ES-I3 (cell line): ENCODE measurements at regions not wholly inside any gene's neighbourhood (a gene's known extent, or its start where the extent isn't known, plus 50 kb on each side); places are given as distances from the start of the nearest gene placed in this dataset.
"Not testable (repeated sequence)": the region's sequence is repeated elsewhere in the genome, so short reads cannot be mapped to it uniquely, and the experiment has no call there.

ENCODE experiments used
- H3K36me3 ChIP-seq: 2 replicates; pipeline ENCODE4 v1.6.1; 2013; ENCODE audit warnings: mild to moderate bottlenecking, low read length, control low read depth, moderate library complexity; ENCODE audit not compliant: insufficient read depth
- H3K4me1 ChIP-seq: 2 replicates; pipeline ENCODE4 v1.6.1; 2013; ENCODE audit warnings: mild to moderate bottlenecking, control low read depth, low read length; ENCODE audit not compliant: insufficient read depth
- H3K9ac ChIP-seq: 2 replicates; pipeline ENCODE4 v1.6.1; 2013; ENCODE audit warnings: low read depth, mild to moderate bottlenecking, low read length, moderate library complexity
- H3K9me3 ChIP-seq: 2 replicates; pipeline ENCODE4 v1.6.1; 2013; ENCODE audit warnings: mild to moderate bottlenecking, low read length, moderate library complexity; ENCODE audit not compliant: control insufficient read depth, insufficient read depth

GRCh38 chr2:22153931-22154613 is 1030.3 kb downstream of the TDRD15 start:
- Histone ChIP-seq H3K36me3 (no peaks in the 10 kb centered on the region), H3K9ac (no peak overlapping the region), H3K4me1 (no peaks in the 10 kb centered on the region), H3K9me3 (no peaks in the 10 kb centered on the region)

- not testable (repeated sequence) for H3K9me3 ChIP-seq
Observed at GRCh38 chr2:22156661-22157060, 1032.9 kb downstream of the TDRD15 start.

DNA sequence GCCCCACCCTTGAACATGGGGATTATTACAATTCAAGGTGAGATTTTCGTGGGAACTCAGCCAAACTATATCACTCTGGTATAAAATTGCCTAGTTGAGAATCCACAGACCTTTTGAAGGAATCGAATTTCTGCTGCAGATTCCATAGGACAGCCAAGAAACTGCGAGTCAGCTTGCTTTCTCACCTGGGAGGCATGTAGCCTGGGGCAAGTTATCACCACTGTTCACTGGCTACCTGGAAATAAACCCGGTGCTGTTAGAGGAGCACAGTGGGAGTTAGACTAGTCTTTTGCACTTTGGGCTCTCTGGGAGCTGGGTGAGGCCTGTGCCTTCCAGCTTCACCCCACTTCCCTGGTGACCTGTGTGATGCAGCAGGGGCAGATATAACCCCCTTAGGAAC is 1043.5 kb downstream of the TDRD15 start:
- H3K9ac ChIP-seq = no peak overlapping the region
- peaks cover 5% of the 10 kb centered on the region for H3K9me3 ChIP-seq
- H3K4me1 ChIP-seq = no peaks in the 10 kb centered on the region
- no peaks in the 10 kb centered on the region for H3K36me3 ChIP-seq

More at GRCh38 chr2:22156661-22157060, 1032.9 kb downstream of the TDRD15 start:
- H3K36me3 ChIP-seq, H3K9ac ChIP-seq, H3K4me1 ChIP-seq: not testable (repeated sequence)

DNA sequence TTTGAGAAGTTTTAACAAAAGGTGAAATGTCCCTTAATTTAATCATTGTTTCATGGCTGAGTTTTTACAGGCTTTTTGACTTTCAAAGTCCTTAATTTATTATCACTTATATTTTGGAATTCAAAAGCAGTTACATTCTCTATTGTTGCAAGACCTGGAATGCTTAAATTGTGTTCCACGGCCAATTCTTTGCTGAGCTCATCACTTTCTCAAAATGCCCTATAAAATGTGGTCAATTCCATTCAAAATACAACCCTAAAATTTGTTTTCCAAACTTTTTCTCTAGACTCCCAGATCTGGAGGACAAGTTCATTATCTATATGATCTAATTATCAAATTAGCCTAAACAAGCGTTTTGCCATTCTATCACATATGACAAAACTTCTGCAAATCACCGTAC is 1051.2 kb downstream of the TDRD15 start:
- Histone ChIP-seq H3K9me3 (no peaks in the 10 kb centered on the region), H3K9ac (no peak overlapping the region)

GRCh38 chr2:22185251-22185650 is 1061.5 kb downstream of the TDRD15 start:
- H3K9ac ChIP-seq = no peak overlapping the region
- H3K36me3 ChIP-seq = no peaks in the 10 kb centered on the region
- no peaks in the 10 kb centered on the region for H3K9me3 ChIP-seq
- no peaks in the 10 kb centered on the region for H3K4me1 ChIP-seq

More for the DNA sequence above, 1051.2 kb downstream of the TDRD15 start:
- H3K4me1 ChIP-seq = no peaks in the 10 kb centered on the region
- H3K36me3 ChIP-seq = no peaks in the 10 kb centered on the region

DNA sequence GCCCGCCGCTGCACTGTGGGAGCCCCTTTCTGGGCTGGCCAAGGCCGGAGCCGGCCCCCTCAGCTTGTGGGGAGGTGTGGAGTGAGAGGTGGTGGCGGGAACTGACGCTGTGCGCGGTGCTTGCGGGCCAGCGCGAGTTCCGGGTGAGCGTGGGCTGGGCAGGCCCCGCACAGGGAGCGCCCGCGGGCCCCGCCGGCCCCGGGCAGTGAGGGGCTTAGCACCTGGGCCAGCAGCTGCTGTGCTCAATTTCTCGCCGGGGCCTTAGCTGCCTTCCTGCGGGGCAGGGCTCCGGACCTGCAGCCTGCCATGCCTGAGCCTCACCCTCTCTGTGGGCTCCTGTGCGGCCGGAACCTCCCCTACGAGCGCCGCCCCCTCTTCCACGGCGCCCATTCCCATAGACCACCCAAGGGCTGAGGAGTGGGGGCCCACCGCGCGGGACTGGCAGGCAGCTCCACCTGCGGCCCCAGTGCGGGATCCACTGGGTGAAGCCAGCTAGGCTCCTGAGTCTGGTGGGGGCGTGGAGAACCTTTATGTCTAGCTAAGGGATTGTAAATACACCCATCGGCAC is 1062.6 kb downstream of the TDRD15 start:
- H3K9ac ChIP-seq, H3K9me3 ChIP-seq, H3K36me3 ChIP-seq, H3K4me1 ChIP-seq: not testable (repeated sequence)

DNA sequence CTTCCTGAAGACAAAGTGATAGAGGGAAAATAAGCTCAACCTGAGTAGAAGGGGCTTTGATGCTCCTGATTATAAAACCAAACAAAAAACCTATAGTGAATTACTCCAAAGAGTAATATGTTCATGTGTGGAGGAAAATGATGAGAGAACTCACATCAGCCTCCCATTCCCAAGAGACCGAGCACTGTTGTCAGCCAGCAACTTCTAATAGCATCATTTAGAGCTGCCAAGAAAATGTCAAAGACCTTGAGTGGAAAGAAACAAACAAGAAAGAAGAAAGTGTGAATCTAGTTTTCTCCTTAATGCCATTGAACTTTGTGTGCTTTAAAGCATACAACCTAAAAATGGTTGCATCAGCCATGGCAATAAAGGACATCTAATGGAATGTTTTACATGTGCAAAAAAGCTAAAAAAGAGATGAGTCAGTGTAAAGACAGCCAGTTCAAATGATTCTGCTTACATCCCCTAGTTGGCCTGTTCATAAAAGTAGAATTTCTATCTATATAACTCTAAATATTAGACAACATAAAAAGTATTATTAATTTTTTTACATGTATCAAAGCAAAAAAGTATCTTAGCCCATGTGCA is 1066.2 kb downstream of the TDRD15 start:
- Histone ChIP-seq H3K9ac (no peak overlapping the region), H3K4me1 (peaks cover 5% of the 10 kb centered on the region; the same call in 1 of the 2 replicates), H3K36me3 (no peaks in the 10 kb centered on the region), H3K9me3 (no peaks in the 10 kb centered on the region)

- Histone ChIP-seq H3K4me1 (peaks cover 15% of the 10 kb centered on the region; the same call in 1 of the 2 replicates), H3K9ac (no peak overlapping the region), H3K36me3 (no peaks in the 10 kb centered on the region), H3K9me3 (no peaks in the 10 kb centered on the region)
Observed at GRCh38 chr2:22194218-22194617, 1070.5 kb downstream of the TDRD15 start.

DNA sequence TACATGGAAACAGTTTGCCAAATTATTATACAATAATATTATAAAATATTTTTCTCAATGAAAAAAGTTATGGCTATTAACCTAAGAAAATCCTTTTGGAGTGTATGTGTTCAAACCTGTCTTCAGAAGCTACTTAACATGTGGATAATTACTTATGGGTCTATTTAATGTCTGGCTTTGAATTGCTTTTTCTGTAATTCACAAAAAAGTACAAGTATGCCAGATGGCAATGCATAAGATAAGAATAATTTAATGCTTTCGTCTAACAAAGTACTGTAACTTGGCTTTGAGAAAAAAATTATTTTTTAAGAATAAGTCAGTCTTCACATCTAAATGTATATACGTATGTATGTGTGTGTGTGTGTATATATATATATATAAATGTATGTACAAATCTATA is 1073.0 kb downstream of the TDRD15 start:
- peaks cover 16% of the 10 kb centered on the region; the same call in 1 of the 2 replicates for H3K4me1 ChIP-seq
- H3K9me3 ChIP-seq = no peaks in the 10 kb centered on the region
- no peaks in the 10 kb centered on the region for H3K36me3 ChIP-seq
- H3K9ac ChIP-seq = no peak overlapping the region

- Histone ChIP-seq H3K4me1 (peaks cover 15% of the 10 kb centered on the region; the same call in 1 of the 2 replicates), H3K9me3 (no peaks in the 10 kb centered on the region), H3K9ac (no peak overlapping the region), H3K36me3 (no peaks in the 10 kb centered on the region)
Observed at GRCh38 chr2:22198381-22199283, 1074.9 kb downstream of the TDRD15 start.

DNA sequence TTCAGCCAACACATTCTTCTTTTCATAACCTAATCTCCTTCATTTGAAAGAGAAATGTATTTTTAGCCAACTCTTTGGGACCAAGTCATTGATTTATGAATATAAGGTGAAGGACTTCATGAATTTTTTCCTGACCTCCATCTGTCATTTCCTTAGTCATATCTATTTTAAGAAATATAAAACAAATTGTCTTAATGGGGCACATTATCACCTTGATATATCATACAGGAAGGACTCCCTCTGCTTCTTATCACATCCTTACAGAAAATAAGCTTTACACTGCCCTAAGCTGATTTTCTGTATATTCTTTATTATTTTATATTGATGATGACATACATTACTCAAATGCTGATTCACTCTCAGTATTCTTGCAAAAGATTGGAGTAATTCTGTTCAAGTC is 1076.2 kb downstream of the TDRD15 start:
- Histone ChIP-seq H3K9ac (no peak overlapping the region), H3K9me3 (no peaks in the 10 kb centered on the region; the same call in 1 of the 2 replicates), H3K4me1 (peaks cover 10% of the 10 kb centered on the region; the same call in 1 of the 2 replicates), H3K36me3 (no peaks in the 10 kb centered on the region)

GRCh38 chr2:22209545-22209944 is 1085.8 kb downstream of the TDRD15 start:
- Histone ChIP-seq H3K4me1 (no peaks in the 10 kb centered on the region), H3K36me3 (no peaks in the 10 kb centered on the region), H3K9ac (no peak overlapping the region), H3K9me3 (no peaks in the 10 kb centered on the region; the same call in 1 of the 2 replicates)

GRCh38 chr2:22213237-22213636 is 1089.5 kb downstream of the TDRD15 start:
- Histone ChIP-seq H3K9me3 (no peaks in the 10 kb centered on the region), H3K4me1 (no peaks in the 10 kb centered on the region), H3K36me3 (no peaks in the 10 kb centered on the region), H3K9ac (no peak overlapping the region)

GRCh38 chr2:22215517-22215916 is 1091.7 kb downstream of the TDRD15 start:
- no peaks in the 10 kb centered on the region for H3K9me3 ChIP-seq
- H3K4me1 ChIP-seq = no peaks in the 10 kb centered on the region
- no peaks in the 10 kb centered on the region for H3K36me3 ChIP-seq
- H3K9ac ChIP-seq = no peak overlapping the region
